NCI-H1930 (cell line): ENCODE measurements at regions not wholly inside any gene's neighbourhood (a gene's known extent, or its start where the extent isn't known, plus 50 kb on each side); places are given as distances from the start of the nearest gene placed in this dataset.
"Not testable (repeated sequence)": the region's sequence is repeated elsewhere in the genome, so short reads cannot be mapped to it uniquely, and the experiment has no call there.

Experiments used
- DNase-seq, 2 experiments: peaks; one replicate each; lab custom pipeline; 2025; lab: John Stamatoyannopoulos, UW

GRCh38 chr16:5761592-5761991, 664.0 kb upstream of the EEF2KMT start:
- no peak for DNase-seq

GRCh38 chr16:5758281-5758680, 660.7 kb upstream of the EEF2KMT start:
- no peak for DNase-seq

- DNase-seq: no peak
These were observed 659.4 kb upstream of the EEF2KMT start for GRCh38 chr16:5756969-5757368.

GRCh38 chr16:5753381-5753780, 655.8 kb upstream of the EEF2KMT start:
- no peak for DNase-seq

- no peak for DNase-seq
These were observed 653.6 kb upstream of the EEF2KMT start for GRCh38 chr16:5751216-5751615.

- not testable (repeated sequence) for DNase-seq
These were observed 652.8 kb upstream of the EEF2KMT start for GRCh38 chr16:5750439-5750838.

GRCh38 chr16:5738586-5738985, 641.0 kb upstream of the EEF2KMT start:
- DNase-seq: no peak

- no peak for DNase-seq
These were observed 638.8 kb upstream of the EEF2KMT start for GRCh38 chr16:5736209-5736930.

- no peak for DNase-seq
These were observed 637.8 kb upstream of the EEF2KMT start for GRCh38 chr16:5735444-5735843.

- DNase-seq: no peak
These were observed 633.2 kb upstream of the EEF2KMT start for GRCh38 chr16:5730783-5731182.

- DNase-seq: no peak
These were observed 624.6 kb upstream of the EEF2KMT start for GRCh38 chr16:5722116-5722619.

GRCh38 chr16:5715155-5715554, 617.6 kb upstream of the EEF2KMT start:
- no peak for DNase-seq

GRCh38 chr16:5709889-5710288, 612.3 kb upstream of the EEF2KMT start:
- DNase-seq: no peak

GRCh38 chr16:5706211-5706610, 608.6 kb upstream of the EEF2KMT start:
- DNase-seq: no peak

- no peak for DNase-seq
These were observed 606.7 kb upstream of the EEF2KMT start for GRCh38 chr16:5704271-5704670.

- no peak for DNase-seq
These were observed 595.8 kb upstream of the EEF2KMT start for GRCh38 chr16:5693426-5693825.

GRCh38 chr16:5681966-5682365, 584.4 kb upstream of the EEF2KMT start:
- no peak for DNase-seq

GRCh38 chr16:5678371-5678770, 580.8 kb upstream of the EEF2KMT start:
- no peak for DNase-seq

GRCh38 chr16:5671421-5671820, 573.8 kb upstream of the EEF2KMT start:
- no peak for DNase-seq

- no peak for DNase-seq
These were observed 572.6 kb upstream of the EEF2KMT start for GRCh38 chr16:5670198-5670597.

- no peak for DNase-seq
These were observed 571.0 kb upstream of the EEF2KMT start for GRCh38 chr16:5668553-5668952.

- DNase-seq: no peak
These were observed 568.2 kb upstream of the EEF2KMT start for GRCh38 chr16:5665834-5666233.

GRCh38 chr16:5653789-5654188, 556.2 kb upstream of the EEF2KMT start:
- DNase-seq: no peak

- no peak for DNase-seq
These were observed 555.4 kb upstream of the EEF2KMT start for GRCh38 chr16:5653041-5653440.
